ENCODE measurements at regions not wholly inside any gene's neighbourhood (a gene's known extent, or its start where the extent isn't known, plus 50 kb on each side); places are given as distances from the start of the nearest gene placed in this dataset.

DNA sequence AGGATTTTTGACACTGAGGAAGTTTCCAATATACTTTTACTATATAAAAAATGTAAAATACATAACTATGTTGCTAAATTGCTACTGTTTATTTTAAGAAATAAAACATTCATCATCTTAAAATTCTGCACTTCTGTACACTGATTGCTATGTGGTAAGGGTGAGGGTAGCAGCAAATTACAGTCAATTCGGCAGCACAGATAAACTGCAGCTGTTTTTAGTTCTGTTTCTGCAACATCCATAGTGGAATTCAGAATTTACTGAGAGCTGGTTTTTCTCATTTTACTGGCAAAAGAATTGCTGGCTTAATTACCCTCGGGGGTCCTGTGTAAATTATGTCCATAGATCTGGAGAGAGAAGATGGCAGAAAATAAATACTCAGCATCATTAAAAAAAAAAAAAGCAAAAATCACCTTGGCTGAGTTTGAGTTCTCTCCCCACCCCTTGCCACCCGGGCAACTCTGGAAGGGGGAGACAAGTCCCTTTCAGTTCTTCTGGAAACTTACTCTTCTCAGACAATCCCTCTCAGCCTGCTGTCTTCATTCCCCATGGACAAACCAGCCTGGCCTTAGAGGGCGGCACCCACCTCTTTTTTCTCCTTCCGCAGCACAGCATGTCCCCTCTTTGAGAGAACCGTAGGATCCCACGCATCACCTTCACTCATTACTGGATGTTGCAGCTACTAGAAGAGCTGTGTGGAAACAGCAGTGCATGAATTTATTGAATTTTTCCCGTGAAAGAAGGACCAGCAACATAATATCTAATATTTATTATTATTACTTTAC, 501.1 kb upstream of the CELF2 start:
- DNase-seq (no peak), FAIRE-seq (no peak)
- Histone ChIP-seq H3K36me3 (ENCODE audit: control insufficient read depth in 3 of 3, insufficient read depth in 2 of 3, low read depth in 1 of 3, low read length in 3 of 3) (no peaks in the 10 kb centered on the region), H3K27ac (ENCODE audit: low read depth in 1 of 3, low read length in 2 of 3) (no peak overlapping the region), H3K4me3 (ENCODE audit: low read depth in 1 of 3, low read length in 3 of 3) (no peak overlapping the region), H3K4me1 (ENCODE audit: control insufficient read depth in 3 of 3, insufficient read depth in 2 of 3, low read depth in 1 of 3, low read length in 2 of 3) (no peaks in the 10 kb centered on the region), H3K27me3 (ENCODE audit: control insufficient read depth in 3 of 3, insufficient read depth in 3 of 3, low read length in 3 of 3) (no peaks in the 10 kb centered on the region), H3K9me3 (ENCODE audit: control insufficient read depth in 2 of 2, insufficient read depth in 1 of 2, low read depth in 1 of 2, low read length in 1 of 2) (no peaks in the 10 kb centered on the region)
- 64 to 70% (median 65%) methylated on average over 8 of the region's 8 CpGs for WGBS, 3 donors

DNA sequence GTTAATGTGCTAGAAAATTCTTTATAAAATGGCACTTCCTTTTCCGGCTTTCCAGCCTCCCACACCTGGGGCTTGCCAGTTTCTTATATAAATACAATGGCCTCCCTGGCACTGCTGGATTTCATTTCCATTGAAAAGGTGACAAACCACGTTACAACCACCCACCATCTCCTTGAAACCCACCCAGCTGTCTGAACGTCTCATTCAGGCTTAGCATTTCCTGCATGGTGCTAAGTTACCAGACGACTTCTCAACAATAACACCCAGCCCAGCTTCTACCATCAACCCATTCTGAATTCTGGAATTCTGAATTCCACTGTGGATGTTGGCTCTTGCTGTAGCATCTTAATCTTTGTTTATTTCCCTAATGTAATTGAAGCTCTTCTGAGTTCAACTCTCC, 499.8 kb upstream of the CELF2 start:
- peaks cover 0 to 4% of the 10 kb centered on the region in 2 donors for H3K9me3 ChIP-seq (ENCODE audit: control insufficient read depth in 2 of 2, insufficient read depth in 1 of 2, low read depth in 1 of 2, low read length in 1 of 2)
- FAIRE-seq: no peak
- no peak for DNase-seq
- no peak overlapping the region for H3K27ac ChIP-seq (ENCODE audit: low read depth in 1 of 3, low read length in 2 of 3)
- 49 to 64% (median 54%) methylated on average over 4 of the region's 4 CpGs for WGBS, 3 donors
- no peaks in the 10 kb centered on the region for H3K27me3 ChIP-seq (ENCODE audit: control insufficient read depth in 3 of 3, insufficient read depth in 3 of 3, low read length in 3 of 3)
- H3K4me1 ChIP-seq (ENCODE audit: control insufficient read depth in 3 of 3, insufficient read depth in 2 of 3, low read depth in 1 of 3, low read length in 2 of 3): no peaks in the 10 kb centered on the region
- H3K36me3 ChIP-seq (ENCODE audit: control insufficient read depth in 3 of 3, insufficient read depth in 2 of 3, low read depth in 1 of 3, low read length in 3 of 3): no peaks in the 10 kb centered on the region
- H3K4me3 ChIP-seq (ENCODE audit: low read depth in 1 of 3, low read length in 3 of 3): no peak overlapping the region

DNA sequence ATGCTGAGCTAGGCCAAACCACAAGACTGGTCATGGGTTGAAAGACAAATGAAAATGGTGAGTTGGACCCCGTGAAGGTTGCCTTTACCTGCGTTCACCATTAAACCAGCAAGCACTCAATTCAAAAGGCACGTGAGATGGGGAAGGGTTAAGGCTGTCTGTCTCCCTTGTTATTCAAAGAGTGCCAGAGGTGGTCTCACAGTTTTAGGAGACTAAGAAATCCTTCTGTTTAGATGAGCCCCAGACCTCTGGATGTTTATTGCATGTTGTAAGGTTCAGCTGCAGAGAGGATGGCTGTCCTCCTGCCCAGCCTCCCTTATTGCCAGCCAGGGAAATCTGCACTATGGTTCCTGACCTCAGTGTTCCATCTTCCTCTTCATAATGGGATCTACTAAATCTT, 498.0 kb upstream of the CELF2 start:
- Histone ChIP-seq H3K36me3 (ENCODE audit: control insufficient read depth in 3 of 3, insufficient read depth in 2 of 3, low read depth in 1 of 3, low read length in 3 of 3) (no peaks in the 10 kb centered on the region), H3K4me1 (ENCODE audit: control insufficient read depth in 3 of 3, insufficient read depth in 2 of 3, low read depth in 1 of 3, low read length in 2 of 3) (no peaks in the 10 kb centered on the region), H3K4me3 (ENCODE audit: low read depth in 1 of 3, low read length in 3 of 3) (no peak overlapping the region), H3K9me3 (ENCODE audit: control insufficient read depth in 2 of 2, insufficient read depth in 1 of 2, low read depth in 1 of 2, low read length in 1 of 2) (peaks cover 0 to 4% of the 10 kb centered on the region in 2 donors), H3K27ac (ENCODE audit: low read depth in 1 of 3, low read length in 2 of 3) (no peak overlapping the region), H3K27me3 (ENCODE audit: control insufficient read depth in 3 of 3, insufficient read depth in 3 of 3, low read length in 3 of 3) (no peaks in the 10 kb centered on the region)
- FAIRE-seq (no peak), DNase-seq (no peak)
- 80 to 87% (median 81%) methylated on average over 3 of the region's 3 CpGs for WGBS, 3 donors

DNA sequence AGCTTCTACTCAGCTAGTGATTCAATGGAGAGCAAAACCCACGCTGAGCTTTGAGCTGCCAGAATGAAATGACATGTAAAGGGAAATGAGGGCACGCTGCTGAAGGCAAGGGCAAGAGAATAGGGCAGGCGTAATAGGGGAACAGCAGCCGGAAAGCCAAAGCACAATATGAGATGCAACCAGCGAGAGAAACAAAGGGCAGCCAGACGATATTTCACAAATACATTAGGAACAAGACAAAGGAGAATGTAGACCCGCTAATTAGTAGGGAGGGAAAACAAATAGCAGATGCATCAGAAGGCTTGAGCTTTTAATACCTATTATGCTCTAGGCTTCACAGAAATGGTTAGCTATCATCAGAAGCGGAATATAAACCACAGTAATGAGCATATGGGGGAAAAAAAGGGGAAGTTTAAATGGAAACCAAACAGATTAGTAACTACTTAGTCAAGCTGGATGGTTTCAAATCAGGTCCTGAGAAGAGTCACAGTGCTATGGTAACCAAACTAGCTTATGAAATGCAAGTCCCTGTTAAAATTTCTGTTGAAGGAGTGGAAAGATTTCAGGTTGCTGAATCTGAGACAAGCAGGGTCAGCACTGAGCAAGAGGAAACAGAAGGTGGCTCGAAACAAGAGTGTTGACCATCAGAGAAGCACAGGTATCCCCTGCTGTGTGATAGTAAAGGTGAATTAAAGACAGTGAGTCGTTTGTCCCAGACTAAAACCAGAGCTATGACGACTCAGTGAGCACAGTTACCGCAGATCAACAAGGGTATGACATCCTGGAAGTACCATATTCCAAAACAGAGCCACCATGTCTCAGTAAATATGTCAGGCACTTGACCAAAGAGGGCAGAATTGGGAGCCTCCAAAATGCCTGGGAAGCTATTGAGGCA, 496.9 kb upstream of the CELF2 start:
- FAIRE-seq: no peak
- Histone ChIP-seq H3K36me3 (ENCODE audit: control insufficient read depth in 3 of 3, insufficient read depth in 2 of 3, low read depth in 1 of 3, low read length in 3 of 3) (no peaks in the 10 kb centered on the region), H3K4me3 (ENCODE audit: low read depth in 1 of 3, low read length in 3 of 3) (no peak overlapping the region), H3K4me1 (ENCODE audit: control insufficient read depth in 3 of 3, insufficient read depth in 2 of 3, low read depth in 1 of 3, low read length in 2 of 3) (no peaks in the 10 kb centered on the region), H3K27ac (ENCODE audit: low read depth in 1 of 3, low read length in 2 of 3) (no peak overlapping the region), H3K27me3 (ENCODE audit: control insufficient read depth in 3 of 3, insufficient read depth in 3 of 3, low read length in 3 of 3) (no peaks in the 10 kb centered on the region), H3K9me3 (ENCODE audit: control insufficient read depth in 2 of 2, insufficient read depth in 1 of 2, low read depth in 1 of 2, low read length in 1 of 2) (peaks cover 0 to 4% of the 10 kb centered on the region in 2 donors)
- WGBS, 3 donors: 65 to 77% (median 69%) methylated on average over 12 of the region's 12 CpGs
- DNase-seq: no peak

DNA sequence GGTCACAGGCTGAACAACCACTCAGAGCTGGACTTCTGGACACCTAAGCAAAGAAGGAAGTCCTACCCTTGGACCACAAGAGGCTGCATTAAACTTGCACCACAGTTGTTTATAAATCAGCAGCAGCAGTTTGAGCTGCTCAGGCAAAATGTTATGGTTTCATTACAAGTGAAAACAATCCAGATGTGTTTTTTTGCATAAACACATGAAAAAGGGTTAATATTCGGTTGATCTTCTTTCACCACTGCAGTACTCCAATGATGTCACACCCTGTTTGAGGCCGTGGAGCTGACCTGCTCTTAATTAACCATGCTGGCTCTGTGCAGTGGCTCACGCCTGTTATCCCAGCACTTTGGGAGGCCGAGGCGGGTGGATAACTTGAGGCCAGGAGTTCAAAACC, 490.8 kb upstream of the CELF2 start:
- DNase-seq (no peak), FAIRE-seq (no peak)
- Histone ChIP-seq H3K27me3 (ENCODE audit: control insufficient read depth in 3 of 3, insufficient read depth in 3 of 3, low read length in 3 of 3) (no peaks in the 10 kb centered on the region), H3K36me3 (ENCODE audit: control insufficient read depth in 3 of 3, insufficient read depth in 2 of 3, low read depth in 1 of 3, low read length in 3 of 3) (no peaks in the 10 kb centered on the region), H3K9me3 (ENCODE audit: control insufficient read depth in 2 of 2, insufficient read depth in 1 of 2, low read depth in 1 of 2, low read length in 1 of 2) (peaks cover 0 to 2% of the 10 kb centered on the region in 2 donors), H3K4me1 (ENCODE audit: control insufficient read depth in 3 of 3, insufficient read depth in 2 of 3, low read depth in 1 of 3, low read length in 2 of 3) (no peaks in the 10 kb centered on the region), H3K27ac (ENCODE audit: low read depth in 1 of 3, low read length in 2 of 3) (no peak overlapping the region), H3K4me3 (ENCODE audit: low read depth in 1 of 3, low read length in 3 of 3) (no peak overlapping the region)
- WGBS, 3 donors: 68 to 75% (median 69%) methylated on average over 5 of the region's 5 CpGs

DNA sequence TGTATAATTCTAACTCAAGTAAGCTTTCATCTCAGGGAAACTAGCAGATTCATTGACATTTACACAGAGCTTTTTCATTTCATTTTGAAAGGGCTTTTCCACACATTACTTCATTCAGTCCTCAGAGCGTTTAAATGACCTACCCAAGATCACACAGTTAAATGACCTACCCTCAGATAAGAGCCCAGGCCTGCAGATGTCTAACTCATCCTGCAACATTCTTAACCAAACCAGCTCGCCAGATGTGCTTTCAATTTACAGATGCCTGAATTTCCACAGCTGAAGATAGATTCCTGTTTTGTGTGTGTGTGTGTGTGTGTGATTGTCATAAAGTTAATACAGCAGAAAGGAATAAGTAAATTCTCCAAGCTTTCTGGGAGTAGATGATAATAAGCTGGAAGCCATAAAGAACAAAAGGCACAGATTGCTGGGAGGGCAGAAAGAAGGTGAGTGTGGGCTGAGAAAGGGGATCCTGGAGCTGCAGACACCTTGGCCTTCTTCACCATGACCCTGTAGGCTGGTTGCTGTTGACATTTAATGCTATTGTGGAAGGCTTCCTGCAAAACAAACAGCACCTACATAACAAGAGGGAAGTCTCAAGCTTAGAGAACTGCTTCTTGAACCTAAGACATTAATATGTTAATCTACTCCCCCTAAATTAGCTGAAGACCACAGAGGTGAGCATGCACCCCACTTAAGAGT, 489.7 kb upstream of the CELF2 start:
- Histone ChIP-seq H3K4me1 (ENCODE audit: control insufficient read depth in 3 of 3, insufficient read depth in 2 of 3, low read depth in 1 of 3, low read length in 2 of 3) (no peaks in the 10 kb centered on the region), H3K27ac (ENCODE audit: low read depth in 1 of 3, low read length in 2 of 3) (no peak overlapping the region), H3K4me3 (ENCODE audit: low read depth in 1 of 3, low read length in 3 of 3) (no peak overlapping the region), H3K27me3 (ENCODE audit: control insufficient read depth in 3 of 3, insufficient read depth in 3 of 3, low read length in 3 of 3) (no peaks in the 10 kb centered on the region), H3K9me3 (ENCODE audit: control insufficient read depth in 2 of 2, insufficient read depth in 1 of 2, low read depth in 1 of 2, low read length in 1 of 2) (no peaks in the 10 kb centered on the region), H3K36me3 (ENCODE audit: control insufficient read depth in 3 of 3, insufficient read depth in 2 of 3, low read depth in 1 of 3, low read length in 3 of 3) (no peaks in the 10 kb centered on the region)
- WGBS, 3 donors: 43 to 70% (median 50%) methylated on average over 2 of the region's 2 CpGs
- no peak for DNase-seq
- FAIRE-seq: no peak

DNA sequence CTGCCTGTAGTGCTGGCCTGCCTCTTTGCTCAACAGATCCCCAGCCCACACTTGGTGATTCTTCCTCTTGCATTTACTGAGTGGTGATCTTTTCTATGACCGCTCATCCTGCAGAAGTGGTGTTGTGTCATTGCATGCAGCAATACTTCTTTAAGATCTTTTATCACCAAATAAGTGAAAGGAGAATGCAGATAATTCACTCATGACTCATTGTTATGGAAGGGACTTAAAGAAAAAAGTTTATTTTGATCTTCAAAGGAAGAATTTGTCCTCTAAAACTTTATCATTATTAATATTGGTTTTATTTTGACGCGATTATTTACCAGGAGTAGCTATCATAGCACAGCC, 489.1 kb upstream of the CELF2 start:
- Histone ChIP-seq H3K36me3 (ENCODE audit: control insufficient read depth in 3 of 3, insufficient read depth in 2 of 3, low read depth in 1 of 3, low read length in 3 of 3) (no peaks in the 10 kb centered on the region), H3K9me3 (ENCODE audit: control insufficient read depth in 2 of 2, insufficient read depth in 1 of 2, low read depth in 1 of 2, low read length in 1 of 2) (no peaks in the 10 kb centered on the region), H3K27me3 (ENCODE audit: control insufficient read depth in 3 of 3, insufficient read depth in 3 of 3, low read length in 3 of 3) (no peaks in the 10 kb centered on the region), H3K27ac (ENCODE audit: low read depth in 1 of 3, low read length in 2 of 3) (no peak overlapping the region), H3K4me1 (ENCODE audit: control insufficient read depth in 3 of 3, insufficient read depth in 2 of 3, low read depth in 1 of 3, low read length in 2 of 3) (no peaks in the 10 kb centered on the region), H3K4me3 (ENCODE audit: low read depth in 1 of 3, low read length in 3 of 3) (no peak overlapping the region)
- FAIRE-seq: no peak
- no peak for DNase-seq
- 83 to 88% (median 86%) methylated on average over 3 of the region's 3 CpGs for WGBS, 3 donors

DNA sequence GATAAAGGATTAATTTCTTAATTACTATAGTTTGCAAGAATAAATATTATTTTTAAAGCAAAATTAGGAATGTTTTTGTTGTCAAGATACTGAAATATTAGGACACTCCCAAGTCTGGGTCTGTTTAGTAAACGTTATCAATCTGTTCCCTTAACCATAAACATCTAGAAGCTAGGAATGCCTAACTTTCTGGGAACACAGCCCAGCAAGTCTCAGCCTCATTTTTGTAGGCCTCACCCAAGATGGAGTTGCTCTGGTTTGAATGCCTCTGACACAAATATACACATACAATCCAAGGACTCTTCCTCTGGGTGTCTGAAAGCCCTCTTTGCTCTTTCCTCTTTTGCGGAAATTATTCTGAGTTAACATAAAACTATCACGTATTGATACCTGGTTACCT, 487.4 kb upstream of the CELF2 start:
- no peaks in the 10 kb centered on the region for H3K9me3 ChIP-seq (ENCODE audit: control insufficient read depth in 2 of 2, insufficient read depth in 1 of 2, low read depth in 1 of 2, low read length in 1 of 2)
- no peak overlapping the region for H3K27ac ChIP-seq (ENCODE audit: low read depth in 1 of 3, low read length in 2 of 3)
- no peaks in the 10 kb centered on the region for H3K27me3 ChIP-seq (ENCODE audit: control insufficient read depth in 3 of 3, insufficient read depth in 3 of 3, low read length in 3 of 3)
- no peaks in the 10 kb centered on the region for H3K4me1 ChIP-seq (ENCODE audit: control insufficient read depth in 3 of 3, insufficient read depth in 2 of 3, low read depth in 1 of 3, low read length in 2 of 3)
- H3K4me3 ChIP-seq (ENCODE audit: low read depth in 1 of 3, low read length in 3 of 3): no peak overlapping the region
- 51 to 79% (median 75%) methylated on average over 3 of the region's 3 CpGs for WGBS, 3 donors
- FAIRE-seq: no peak
- H3K36me3 ChIP-seq (ENCODE audit: control insufficient read depth in 3 of 3, insufficient read depth in 2 of 3, low read depth in 1 of 3, low read length in 3 of 3): no peaks in the 10 kb centered on the region
- DNase-seq: no peak

All from small intestine (tissue), 7 donors.